HCT116 (cell line): ENCODE measurements at regions not wholly inside any gene's neighbourhood (a gene's known extent, or its start where the extent isn't known, plus 50 kb on each side); places are given as distances from the start of the nearest gene placed in this dataset.

Experiments
- ATAC-seq: fragments of 200-7000 bp; cut with Tn5 transposase; 2 replicates; pipeline ENCODE4 v1.9.1; 2020; ENCODE audit warnings: mild to moderate bottlenecking, moderate library complexity
- BruUV-seq: library from RNA; stranded (reverse); fragments of 400-500 nt; replicated peaks from 2 replicates; lab custom pipeline; 2021; lab: Mats Ljungman, UMichigan
- CTCF ChIA-PET: fragments of 300-600 bp; sonication (Branson Sonifier 250); formaldehyde crosslinking; loops from one replicate; lab custom pipeline; 2021; ENCODE audit warnings: antibody characterized with exemption; lab: Charles Lee
- POLR2A ChIA-PET: fragments of 300-600, 350-600 bp; sonication (Branson Sonifier 250); formaldehyde crosslinking; loops from one replicate; lab custom pipeline; 2021; ENCODE audit warnings: antibody characterized with exemption; lab: Charles Lee
- RAD21 ChIA-PET, 2 experiments: fragments of 300-600 bp; sonication (Branson Sonifier 250); formaldehyde crosslinking; loops; one replicate each; lab custom pipeline; 2023; ENCODE audit warnings: low total read pairs in 2 of 2; ENCODE audit not compliant: uncharacterized antibody in 2 of 2, unreplicated experiment in 2 of 2, low non-redundant PET in 1 of 2; lab: Charles Lee
- DNase-seq: peaks from one replicate; pipeline ENCODE4 v3.0.0-alpha.2; 2010; ENCODE audit warnings: low read depth, low spot score
- H2AFZ ChIP-seq: fragments of 200-600 bp; shearing (Covaris generic), sonication (generic); 2 replicates; pipeline ENCODE4 v1.6.1; 2017; ENCODE audit warnings: low read depth, mixed run types, mixed read lengths, antibody characterized with exemption, low read length; ENCODE audit not compliant: poor library complexity, severe bottlenecking
- H3K27ac ChIP-seq: 2 replicates; pipeline ENCODE4 v1.5.1; 2012; ENCODE audit warnings: low read depth, low read length
- H3K27me3 ChIP-seq: fragments of 200-600 bp; sonication (generic); 2 replicates; pipeline ENCODE4 v1.6.1; 2016; ENCODE audit warnings: mixed run types, low read length, mixed read lengths; ENCODE audit not compliant: insufficient read depth
- H3K36me3 ChIP-seq, 2 experiments: fragments of 200-500 bp in 1 of 2; fragments of 200-600 bp in 1 of 2; sonication (Bioruptor generic) in 1 of 2; sonication (generic) in 1 of 2; 2 replicates each; pipeline versions ENCODE4 v1.5.1 to v1.6.1; 2014 to 2016; ENCODE audit warnings: low read length in 2 of 2, inconsistent platforms in 1 of 2, mixed read lengths in 1 of 2, mixed run types in 1 of 2; ENCODE audit not compliant: insufficient read depth in 2 of 2, control insufficient read depth in 1 of 2
- H3K4me1 ChIP-seq, 2 experiments: fragments of 200-600 bp in 1 of 2; sonication (generic) in 1 of 2; 2 replicates each; pipeline versions ENCODE4 v1.5.1 to v1.6.1; 2012 to 2017; ENCODE audit warnings: low read length in 2 of 2, inconsistent platforms in 1 of 2, mild to moderate bottlenecking in 1 of 2, mixed read lengths in 1 of 2, mixed run types in 1 of 2, moderate library complexity in 1 of 2; ENCODE audit not compliant: insufficient read depth in 2 of 2, control insufficient read depth in 1 of 2
- H3K4me2 ChIP-seq: fragments of 200-600 bp; sonication (generic); 2 replicates; pipeline ENCODE4 v1.6.1; 2017; ENCODE audit warnings: mixed run types, low read length, mixed read lengths
- H3K4me3 ChIP-seq, 2 experiments: fragments of 200-600 bp in 1 of 2; sonication (generic) in 1 of 2; replicated peaks in 1 of 2; 2 replicates each; pipeline ENCODE4 v1.5.1; 2011 to 2016; ENCODE audit warnings: low read length in 2 of 2, control low read depth in 1 of 2, low read depth in 1 of 2, mild to moderate bottlenecking in 1 of 2, mixed read lengths in 1 of 2, mixed run types in 1 of 2
- H3K79me2 ChIP-seq: fragments of 200-600 bp; sonication (generic); 2 replicates; pipeline ENCODE4 v1.6.1; 2017; ENCODE audit warnings: mild to moderate bottlenecking, mixed run types, low read length, moderate library complexity, mixed read lengths; ENCODE audit not compliant: insufficient read depth
- H3K9ac ChIP-seq: fragments of 200-600 bp; sonication (generic); 2 replicates; pipeline ENCODE4 v1.6.1; 2016; ENCODE audit warnings: low read length, mixed read lengths
- H3K9me2 ChIP-seq: fragments of 200-600 bp; sonication (generic), shearing (Covaris generic); 2 replicates; pipeline ENCODE4 v1.6.1; 2017; ENCODE audit warnings: mixed run types, mild to moderate bottlenecking, moderate library complexity; ENCODE audit not compliant: insufficient read depth
- H3K9me3 ChIP-seq, 2 experiments: fragments of 200-500 bp in 1 of 2; fragments of 200-600 bp in 1 of 2; sonication (Bioruptor generic) in 1 of 2; sonication (generic) in 1 of 2; 2 replicates each; pipeline ENCODE4 v1.6.1; 2014 to 2017; ENCODE audit warnings: low read length in 2 of 2, mixed read lengths in 2 of 2, inconsistent platforms in 1 of 2, low read depth in 1 of 2, mild to moderate bottlenecking in 1 of 2, mixed run types in 1 of 2, moderate library complexity in 1 of 2; ENCODE audit not compliant: control insufficient read depth in 1 of 2, insufficient read depth in 1 of 2
- H4K20me1 ChIP-seq: fragments of 200-600 bp; sonication (generic), shearing (Covaris generic); 2 replicates; pipeline ENCODE4 v1.6.1; 2017; ENCODE audit warnings: mixed run types, mild to moderate bottlenecking, moderate library complexity; ENCODE audit not compliant: insufficient read depth
- CBX3 ChIP-seq: IDR thresholded peaks from 2 replicates; pipeline ENCODE4 v1.6.1; 2012; ENCODE audit warnings: low read depth
- FOSL1 ChIP-seq: IDR thresholded peaks from 2 replicates; pipeline ENCODE4 v1.6.1; 2012; ENCODE audit warnings: low read depth
- JUND ChIP-seq: IDR thresholded peaks from 2 replicates; pipeline ENCODE4 v1.6.1; 2012
- POLR2A ChIP-seq: IDR thresholded peaks from 2 replicates; pipeline ENCODE4 v1.7.0; 2011; ENCODE audit warnings: borderline replicate concordance; ENCODE audit not compliant: insufficient read depth, insufficient read length; ENCODE audit errors: extremely low read depth
- POLR2AphosphoS5 ChIP-seq: IDR thresholded peaks from 2 replicates; pipeline ENCODE4 v1.6.1; 2011; ENCODE audit warnings: mild to moderate bottlenecking, low read depth, low read length, moderate library complexity
- SP1 ChIP-seq: IDR thresholded peaks from 2 replicates; pipeline ENCODE4 v1.6.1; 2012; ENCODE audit warnings: low read depth
- SRF ChIP-seq: IDR thresholded peaks from 2 replicates; pipeline ENCODE4 v1.6.1; 2012; ENCODE audit warnings: low read depth
- TCF7L2 ChIP-seq: IDR thresholded peaks from 2 replicates; pipeline ENCODE4 v1.7.0; 2011; ENCODE audit warnings: borderline replicate concordance, inconsistent platforms; ENCODE audit not compliant: insufficient read depth, insufficient read length; ENCODE audit errors: extremely low read depth
- YY1 ChIP-seq: IDR thresholded peaks from 2 replicates; pipeline ENCODE4 v1.6.1; 2011; ENCODE audit warnings: low read length, low read depth, moderate library complexity, mild to moderate bottlenecking; ENCODE audit not compliant: insufficient replicate concordance; ENCODE audit errors: extremely low read depth
- ZFX ChIP-seq: fragments of 450-650 bp; IDR thresholded peaks from 2 replicates; pipeline ENCODE4 v1.6.1; 2017
- ZNF274 ChIP-seq: fragments of 200-500 bp; sonication (Bioruptor generic); IDR thresholded peaks from 2 replicates; pipeline ENCODE4 v1.6.1; 2014; ENCODE audit warnings: mild to moderate bottlenecking, low read depth, low read length, inconsistent platforms
- intact Hi-C: fragments of 100-400 bp; cut with micrococcal nuclease; formaldehyde crosslinking; loops from 2 replicates; pipeline ENCODE4 v1.10.0; 2022
- TF ChIP-seq, protein P1 (sequence below): IDR thresholded peaks from 2 replicates; pipeline ENCODE4 v1.6.1; 2011; ENCODE audit warnings: mild to moderate bottlenecking, low read length, moderate library complexity; ENCODE audit not compliant: insufficient replicate concordance; ENCODE audit errors: extremely low read depth
- TF ChIP-seq, protein P2 (sequence below): IDR thresholded peaks from 2 replicates; pipeline ENCODE4 v1.6.1; 2012; ENCODE audit warnings: low read depth

DNA sequence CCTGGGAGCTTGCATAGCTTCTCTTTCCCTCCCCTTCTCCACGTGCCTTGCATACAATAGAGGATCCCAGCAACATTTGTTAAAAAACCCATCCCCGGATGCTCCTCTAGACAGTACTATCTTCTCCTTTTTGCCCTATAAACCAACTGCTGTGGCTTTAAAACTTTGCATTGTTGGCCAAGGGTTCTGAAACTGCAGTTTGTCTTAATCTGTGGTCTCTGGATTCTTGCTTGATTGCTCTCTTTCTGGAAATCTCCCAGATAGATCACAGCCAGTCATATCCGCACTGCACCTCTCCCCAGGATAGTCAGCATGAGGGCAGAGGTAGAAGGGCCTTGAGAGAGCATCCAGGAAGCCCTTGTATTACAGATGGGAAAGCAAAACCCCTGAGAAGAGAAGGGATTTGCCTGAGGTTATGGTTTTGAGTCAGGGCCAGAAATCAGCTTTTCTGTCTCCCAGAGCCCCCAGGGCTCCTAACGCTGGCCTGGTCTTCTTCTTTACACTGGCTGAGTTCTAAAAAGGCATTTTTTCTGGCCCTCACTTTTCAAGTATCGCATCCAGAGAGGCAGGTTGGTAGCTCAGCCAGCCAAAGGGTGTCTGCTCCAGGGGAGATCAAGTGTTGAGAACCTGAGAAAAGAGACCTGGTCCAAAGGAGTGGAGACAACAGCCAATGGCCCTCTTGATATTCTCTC, 70.6 kb downstream of the ADM start:
- Histone ChIP-seq H3K4me1 (peaks cover 3 to 13% of the 10 kb centered on the region in 2 experiments; a peak in 3 of 4 replicates), H3K9ac (no peak overlapping the region), H3K27me3 (no peaks in the 10 kb centered on the region), H3K9me3 (no peaks in the 10 kb centered on the region), H3K9me2 (no peaks in the 10 kb centered on the region), H3K36me3 (no peaks in the 10 kb centered on the region), H3K27ac (no peak overlapping the region), H2AFZ (no peak overlapping the region), H3K4me3 (no peak overlapping the region), H3K79me2 (no peaks in the 10 kb centered on the region), H4K20me1 (no peaks in the 10 kb centered on the region), H3K4me2 (no peak overlapping the region)
- intact Hi-C loops, result no loop called here
- ATAC-seq (no peak), DNase-seq (no peak)
- ChIA-PET RAD21 (no interaction called here), CTCF (interaction anchor here (3.2 kb wide), 1 partner anchor 9 kb away, joined by 16 read pairs; no protein-coding TSS in a partner anchor), POLR2A (no interaction called here)
- TF ChIP-seq JUND (no peak), CBX3 (no peak), ZNF274 (no peak), SP1 (no peak)
- BruUV-seq, result no TSS peak

DNA sequence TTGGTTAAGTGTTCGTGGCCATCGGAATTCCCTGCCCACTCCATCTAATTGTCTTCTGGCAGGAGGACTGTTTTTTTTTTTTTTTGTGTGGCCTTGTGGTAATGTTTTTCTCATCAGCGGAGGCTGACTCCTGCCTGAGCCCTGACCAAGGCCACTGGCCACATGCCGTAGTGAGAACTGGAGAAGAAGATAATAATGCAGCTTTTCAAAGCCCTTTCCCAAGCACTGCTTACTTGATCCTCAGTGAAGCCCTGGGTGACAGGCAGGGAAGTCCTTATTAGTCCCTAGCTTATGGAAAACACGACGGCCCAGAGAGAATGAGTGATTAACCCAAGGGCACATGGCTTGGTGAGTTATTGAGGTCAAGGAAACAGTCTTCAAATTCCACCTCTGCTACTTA, 71.2 kb downstream of the ADM start:
- intact Hi-C loops, result no loop called here
- Histone ChIP-seq H3K79me2 (no peaks in the 10 kb centered on the region), H3K27ac (no peak overlapping the region), H3K36me3 (no peaks in the 10 kb centered on the region), H3K27me3 (no peaks in the 10 kb centered on the region), H3K4me3 (no peak overlapping the region), H3K4me1 (peaks cover 3 to 13% of the 10 kb centered on the region in 2 experiments; a peak in 3 of 4 replicates), H3K4me2 (no peak overlapping the region), H3K9me2 (no peaks in the 10 kb centered on the region), H4K20me1 (no peaks in the 10 kb centered on the region), H3K9ac (no peak overlapping the region), H3K9me3 (no peaks in the 10 kb centered on the region), H2AFZ (no peak overlapping the region)
- POLR2A ChIA-PET, result no interaction called here
- CTCF ChIA-PET, result interaction anchor here (3.2 kb wide), 1 partner anchor 9 kb away, joined by 16 read pairs; no protein-coding TSS in a partner anchor
- DNase-seq (no peak), ATAC-seq (no peak)
- BruUV-seq, result no TSS peak
- RAD21 ChIA-PET, result no interaction called here
- TF ChIP-seq TCF7L2 (no peak), SRF (no peak), YY1 (no peak), SP1 (no peak), ZNF274 (no peak), ZFX (no peak), POLR2AphosphoS5 (no peak), FOSL1 (no peak), POLR2A (no peak)
- TF ChIP-seq, protein P1, sequence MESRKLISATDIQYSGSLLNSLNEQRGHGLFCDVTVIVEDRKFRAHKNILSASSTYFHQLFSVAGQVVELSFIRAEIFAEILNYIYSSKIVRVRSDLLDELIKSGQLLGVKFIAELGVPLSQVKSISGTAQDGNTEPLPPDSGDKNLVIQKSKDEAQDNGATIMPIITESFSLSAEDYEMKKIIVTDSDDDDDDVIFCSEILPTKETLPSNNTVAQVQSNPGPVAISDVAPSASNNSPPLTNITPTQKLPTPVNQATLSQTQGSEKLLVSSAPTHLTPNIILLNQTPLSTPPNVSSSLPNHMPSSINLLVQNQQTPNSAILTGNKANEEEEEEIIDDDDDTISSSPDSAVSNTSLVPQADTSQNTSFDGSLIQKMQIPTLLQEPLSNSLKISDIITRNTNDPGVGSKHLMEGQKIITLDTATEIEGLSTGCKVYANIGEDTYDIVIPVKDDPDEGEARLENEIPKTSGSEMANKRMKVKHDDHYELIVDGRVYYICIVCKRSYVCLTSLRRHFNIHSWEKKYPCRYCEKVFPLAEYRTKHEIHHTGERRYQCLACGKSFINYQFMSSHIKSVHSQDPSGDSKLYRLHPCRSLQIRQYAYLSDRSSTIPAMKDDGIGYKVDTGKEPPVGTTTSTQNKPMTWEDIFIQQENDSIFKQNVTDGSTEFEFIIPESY, result no peak
- TF ChIP-seq, protein P2, sequence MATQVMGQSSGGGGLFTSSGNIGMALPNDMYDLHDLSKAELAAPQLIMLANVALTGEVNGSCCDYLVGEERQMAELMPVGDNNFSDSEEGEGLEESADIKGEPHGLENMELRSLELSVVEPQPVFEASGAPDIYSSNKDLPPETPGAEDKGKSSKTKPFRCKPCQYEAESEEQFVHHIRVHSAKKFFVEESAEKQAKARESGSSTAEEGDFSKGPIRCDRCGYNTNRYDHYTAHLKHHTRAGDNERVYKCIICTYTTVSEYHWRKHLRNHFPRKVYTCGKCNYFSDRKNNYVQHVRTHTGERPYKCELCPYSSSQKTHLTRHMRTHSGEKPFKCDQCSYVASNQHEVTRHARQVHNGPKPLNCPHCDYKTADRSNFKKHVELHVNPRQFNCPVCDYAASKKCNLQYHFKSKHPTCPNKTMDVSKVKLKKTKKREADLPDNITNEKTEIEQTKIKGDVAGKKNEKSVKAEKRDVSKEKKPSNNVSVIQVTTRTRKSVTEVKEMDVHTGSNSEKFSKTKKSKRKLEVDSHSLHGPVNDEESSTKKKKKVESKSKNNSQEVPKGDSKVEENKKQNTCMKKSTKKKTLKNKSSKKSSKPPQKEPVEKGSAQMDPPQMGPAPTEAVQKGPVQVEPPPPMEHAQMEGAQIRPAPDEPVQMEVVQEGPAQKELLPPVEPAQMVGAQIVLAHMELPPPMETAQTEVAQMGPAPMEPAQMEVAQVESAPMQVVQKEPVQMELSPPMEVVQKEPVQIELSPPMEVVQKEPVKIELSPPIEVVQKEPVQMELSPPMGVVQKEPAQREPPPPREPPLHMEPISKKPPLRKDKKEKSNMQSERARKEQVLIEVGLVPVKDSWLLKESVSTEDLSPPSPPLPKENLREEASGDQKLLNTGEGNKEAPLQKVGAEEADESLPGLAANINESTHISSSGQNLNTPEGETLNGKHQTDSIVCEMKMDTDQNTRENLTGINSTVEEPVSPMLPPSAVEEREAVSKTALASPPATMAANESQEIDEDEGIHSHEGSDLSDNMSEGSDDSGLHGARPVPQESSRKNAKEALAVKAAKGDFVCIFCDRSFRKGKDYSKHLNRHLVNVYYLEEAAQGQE, result no peak
